Transverse colon (tissue), 3 donors: ENCODE measurements at regions not wholly inside any gene's neighbourhood (a gene's known extent, or its start where the extent isn't known, plus 50 kb on each side); places are given as distances from the start of the nearest gene placed in this dataset.

Experiments used
- EP300 ChIP-seq: sonication (generic); formaldehyde crosslinking; IDR thresholded peaks from one replicate; pipeline ENCODE4 v1.6.1; 2017; ENCODE audit warnings: antibody characterized with exemption, low read depth
- POLR2A ChIP-seq: fragments of 450-650 bp; IDR thresholded peaks from one replicate; pipeline ENCODE4 v1.6.1; 2016; ENCODE audit warnings: antibody characterized with exemption, mild to moderate bottlenecking, moderate library complexity
- TF ChIP-seq, protein P1 (sequence below), 5 experiments: fragments of 200-600 bp in 3 of 5; fragments of 450-650 bp in 2 of 5; sonication (generic) in 3 of 5; IDR thresholded peaks; 1 replicate in 2 of 5; 2 replicates in 3 of 5; pipeline ENCODE4 v1.5.1; 2016 to 2017; ENCODE audit warnings: antibody characterized with exemption in 5 of 5, inconsistent platforms in 3 of 5, mild to moderate bottlenecking in 2 of 5, moderate library complexity in 1 of 5

DNA sequence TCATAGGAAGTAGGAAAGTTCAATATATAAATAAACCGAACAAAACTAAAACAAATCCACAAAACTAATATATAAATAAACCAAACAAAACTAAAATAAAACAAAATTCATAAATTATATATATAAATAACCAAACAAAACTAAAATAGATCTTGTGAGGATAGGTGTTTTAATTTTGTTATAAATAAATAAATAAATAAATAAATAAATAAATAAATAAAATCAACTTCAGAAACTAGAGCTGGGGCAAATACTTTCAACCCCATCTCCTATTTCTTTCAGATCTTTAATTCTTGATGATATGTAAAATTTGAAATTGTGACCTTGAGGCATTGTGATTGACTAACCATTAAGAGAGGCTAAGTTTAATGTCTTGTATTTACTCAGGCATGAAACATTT is 416.1 kb downstream of the SAMD5 start:
- TF ChIP-seq, protein P1, sequence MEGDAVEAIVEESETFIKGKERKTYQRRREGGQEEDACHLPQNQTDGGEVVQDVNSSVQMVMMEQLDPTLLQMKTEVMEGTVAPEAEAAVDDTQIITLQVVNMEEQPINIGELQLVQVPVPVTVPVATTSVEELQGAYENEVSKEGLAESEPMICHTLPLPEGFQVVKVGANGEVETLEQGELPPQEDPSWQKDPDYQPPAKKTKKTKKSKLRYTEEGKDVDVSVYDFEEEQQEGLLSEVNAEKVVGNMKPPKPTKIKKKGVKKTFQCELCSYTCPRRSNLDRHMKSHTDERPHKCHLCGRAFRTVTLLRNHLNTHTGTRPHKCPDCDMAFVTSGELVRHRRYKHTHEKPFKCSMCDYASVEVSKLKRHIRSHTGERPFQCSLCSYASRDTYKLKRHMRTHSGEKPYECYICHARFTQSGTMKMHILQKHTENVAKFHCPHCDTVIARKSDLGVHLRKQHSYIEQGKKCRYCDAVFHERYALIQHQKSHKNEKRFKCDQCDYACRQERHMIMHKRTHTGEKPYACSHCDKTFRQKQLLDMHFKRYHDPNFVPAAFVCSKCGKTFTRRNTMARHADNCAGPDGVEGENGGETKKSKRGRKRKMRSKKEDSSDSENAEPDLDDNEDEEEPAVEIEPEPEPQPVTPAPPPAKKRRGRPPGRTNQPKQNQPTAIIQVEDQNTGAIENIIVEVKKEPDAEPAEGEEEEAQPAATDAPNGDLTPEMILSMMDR (IDR thresholded peaks at IDR 0.05) = no peak
- TF ChIP-seq EP300 (no peak), POLR2A (no peak)
